ENCODE measurements at regions not wholly inside any gene's neighbourhood (a gene's known extent, or its start where the extent isn't known, plus 50 kb on each side); places are given as distances from the start of the nearest gene placed in this dataset.
"Not testable (repeated sequence)": the region's sequence is repeated elsewhere in the genome, so short reads cannot be mapped to it uniquely, and the experiment has no call there.

DNA sequence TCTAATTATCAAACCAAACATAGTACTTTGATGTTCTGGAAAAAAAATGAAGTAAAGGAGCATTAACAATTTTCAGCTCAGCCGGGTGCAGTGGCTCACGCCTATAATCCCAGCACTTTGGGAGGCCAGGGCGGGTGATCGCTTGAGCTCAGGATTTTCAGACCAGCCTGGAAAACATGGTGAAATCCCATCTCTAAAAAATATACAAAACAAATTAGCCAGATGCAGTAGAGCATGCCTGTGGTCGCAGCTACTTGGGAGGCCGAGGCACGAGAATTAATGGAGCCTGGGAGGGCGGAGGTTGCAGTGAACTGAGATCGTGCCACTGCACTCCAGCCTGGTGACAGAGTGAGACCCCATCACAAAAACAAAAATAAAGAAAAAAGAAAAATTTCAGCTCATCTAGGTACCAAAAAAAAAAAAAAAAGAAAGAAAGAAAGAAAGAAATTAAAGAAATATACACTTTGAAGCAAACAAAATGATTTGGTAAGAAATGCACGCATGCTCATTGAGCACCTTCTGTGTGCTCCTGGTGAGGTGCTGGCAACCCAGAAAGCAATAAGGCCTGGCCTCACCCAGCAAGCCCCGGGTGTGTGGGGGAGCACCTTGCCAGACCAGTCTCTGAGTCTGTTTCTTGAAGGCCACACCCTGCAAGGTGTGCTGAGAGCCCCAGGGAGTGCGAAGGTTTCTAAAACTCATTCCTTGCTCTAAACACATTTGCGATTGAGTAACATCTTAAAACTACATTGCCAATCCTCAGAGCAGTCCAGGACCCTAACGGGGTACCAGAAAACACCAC lies 133.5 kb downstream of the TFCP2L1 start:
- no peak for DNase-seq

DNA sequence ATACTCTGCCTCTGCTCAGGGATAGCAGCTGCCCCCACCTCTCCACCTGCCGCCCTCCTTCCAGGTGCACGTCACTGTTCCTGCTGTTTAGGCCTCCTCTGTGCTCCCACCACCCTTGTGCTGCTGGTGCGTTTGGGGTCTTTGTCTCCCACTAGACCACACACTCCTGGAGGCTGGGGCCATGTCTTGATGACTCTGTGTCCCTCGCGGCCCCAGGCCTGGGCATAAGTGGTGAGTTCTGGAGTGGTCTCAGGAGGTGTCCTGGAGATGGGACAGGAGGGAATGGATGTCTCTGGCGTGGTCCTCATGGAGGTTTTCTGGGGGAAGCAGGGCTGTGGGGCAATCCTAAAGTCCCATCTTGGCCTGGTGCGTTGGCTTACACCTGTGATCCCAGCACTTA lies 132.1 kb downstream of the TFCP2L1 start:
- no peak for DNase-seq

DNA sequence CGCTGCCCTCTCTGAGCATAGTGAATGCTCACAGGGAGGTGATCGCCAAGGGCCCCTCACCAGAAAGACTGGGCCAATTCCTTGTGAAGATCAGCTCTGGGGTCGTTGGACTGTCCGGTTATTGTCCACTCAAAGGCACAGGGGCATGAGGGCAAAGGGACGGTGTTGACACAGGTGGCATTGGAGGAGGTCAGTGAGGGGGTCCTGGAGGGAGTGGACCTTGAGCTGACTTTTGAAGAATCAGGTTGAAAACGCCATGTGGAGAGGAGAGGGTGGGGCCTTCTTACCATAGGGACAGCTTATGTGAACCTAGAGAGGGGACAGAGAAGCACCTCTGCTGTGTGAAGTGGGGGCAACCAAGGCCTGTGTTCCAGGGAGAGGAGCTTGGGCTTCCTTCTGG lies 131.5 kb downstream of the TFCP2L1 start:
- no peak for DNase-seq

DNA sequence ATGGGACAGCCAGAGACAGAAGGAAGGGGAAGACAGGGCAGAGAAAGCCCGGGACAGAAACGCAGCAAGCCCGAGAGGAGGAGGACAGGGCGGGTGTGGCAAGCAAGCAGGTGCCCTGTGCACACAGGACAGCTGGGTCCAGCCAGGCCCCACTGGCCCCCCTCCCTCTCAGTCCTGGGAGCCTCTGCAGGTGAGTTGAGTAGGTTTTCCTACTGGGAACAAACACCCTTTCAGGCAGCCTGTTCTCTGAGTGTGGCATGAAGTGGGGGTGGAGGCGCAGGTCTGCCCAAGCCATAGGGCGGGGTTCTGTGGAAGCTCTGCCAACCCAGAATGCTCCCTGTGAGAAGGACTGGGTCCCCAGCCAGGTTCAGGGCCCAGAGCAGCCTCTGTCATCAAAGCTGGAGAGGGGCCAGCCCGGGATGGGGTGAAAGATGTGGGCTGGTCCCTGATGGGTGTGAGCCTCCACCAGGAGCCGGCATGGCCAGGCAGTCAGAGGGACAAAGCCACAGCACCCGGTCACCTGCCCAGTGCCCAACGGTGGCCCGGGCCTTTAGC lies 129.4 kb downstream of the TFCP2L1 start:
- DNase-seq = no peak

DNA sequence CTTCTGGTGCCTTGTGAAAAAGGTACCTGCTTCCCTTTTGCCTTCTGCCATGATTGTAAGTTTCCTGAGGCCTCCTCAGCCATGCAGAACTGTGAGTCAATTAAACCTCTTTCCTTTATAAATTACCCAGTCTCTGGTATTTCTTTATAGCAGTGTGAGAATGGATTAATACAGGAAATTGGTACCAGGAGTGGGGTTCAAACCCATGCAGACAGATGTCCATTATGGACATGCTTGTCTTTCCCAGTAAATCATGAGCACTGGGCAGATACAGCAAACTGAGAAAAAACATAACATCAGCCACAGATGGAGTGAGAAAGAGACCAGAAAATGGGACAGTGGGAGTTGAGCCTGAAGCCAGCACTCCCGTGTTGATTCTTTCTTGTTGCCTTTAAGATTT lies 127.5 kb downstream of the TFCP2L1 start:
- DNase-seq = not testable (repeated sequence)

DNA sequence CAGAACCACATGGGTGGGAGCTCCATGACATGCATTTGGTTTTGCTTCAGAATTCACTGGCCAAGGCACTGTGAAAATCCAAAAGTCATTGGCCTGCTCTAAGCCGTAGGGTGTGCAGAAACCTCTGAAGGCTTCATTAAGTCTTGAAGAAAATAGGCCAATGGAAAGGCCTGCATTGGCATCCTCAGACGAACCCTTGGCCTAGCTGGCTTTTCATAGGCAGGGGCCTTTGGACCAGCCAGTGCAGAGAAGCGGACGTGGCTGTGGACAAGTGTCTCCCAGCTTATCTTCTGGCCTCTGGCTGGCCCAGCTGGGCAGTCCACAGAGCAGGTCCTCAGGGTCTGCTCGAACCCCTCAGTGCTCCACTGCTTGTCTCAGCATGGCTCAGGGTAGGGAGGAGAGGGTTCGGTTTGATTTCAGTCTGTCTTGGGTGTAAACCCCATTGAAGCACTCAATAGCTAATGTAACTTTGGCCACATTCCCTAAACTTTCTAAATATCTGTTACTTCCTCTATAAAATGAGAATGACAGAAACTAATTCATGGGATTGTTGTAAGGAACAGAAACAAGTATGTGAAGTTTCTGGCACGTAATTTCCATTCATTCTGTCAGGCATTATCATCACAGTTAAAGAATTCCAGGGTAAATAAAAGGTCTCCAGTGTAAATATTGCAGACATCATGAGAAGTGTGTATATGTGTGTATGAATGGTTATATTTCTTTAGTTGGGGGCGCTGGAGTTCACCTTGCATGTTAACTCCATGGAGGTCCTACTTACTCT lies 125.5 kb downstream of the TFCP2L1 start:
- DNase-seq = no peak

DNA sequence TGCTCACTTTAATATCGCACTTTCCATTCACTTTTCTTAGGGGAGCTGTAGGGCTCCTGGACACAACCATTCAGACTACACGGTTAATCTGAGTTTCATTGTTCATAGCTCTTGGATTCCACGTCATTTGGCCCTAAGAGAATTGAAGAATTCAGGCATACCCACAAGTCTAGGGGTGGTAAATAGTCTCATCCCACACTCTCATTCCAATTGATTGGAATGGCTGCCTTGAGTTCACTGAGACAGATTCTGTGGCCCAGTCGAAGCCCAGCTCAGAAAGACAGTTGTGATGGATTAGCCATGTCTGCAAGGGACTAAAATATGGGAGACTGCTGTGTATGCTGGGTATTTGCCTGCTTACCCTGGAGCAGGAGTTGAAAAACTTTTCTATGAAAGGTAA lies 124.6 kb downstream of the TFCP2L1 start:
- DNase-seq = no peak

DNA sequence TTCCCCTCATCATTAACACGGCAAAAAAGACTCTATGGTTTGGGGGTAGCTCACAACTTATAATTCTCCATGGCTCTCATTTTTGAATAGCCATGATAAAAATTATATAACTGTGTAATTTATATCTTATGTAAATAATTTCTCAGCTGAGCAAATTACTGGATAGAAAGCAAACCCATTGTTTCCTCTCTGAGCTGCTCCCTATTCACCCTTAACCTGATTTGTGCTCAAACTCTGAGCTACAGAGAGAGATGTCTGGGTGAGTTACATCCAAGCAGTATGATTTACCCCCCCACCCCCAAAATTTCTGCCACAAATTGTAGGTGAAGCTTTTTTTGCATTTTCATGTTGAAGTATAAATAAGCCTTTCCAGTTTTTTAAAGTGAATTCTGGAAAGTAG lies 123.7 kb downstream of the TFCP2L1 start:
- DNase-seq = no peak

DNA sequence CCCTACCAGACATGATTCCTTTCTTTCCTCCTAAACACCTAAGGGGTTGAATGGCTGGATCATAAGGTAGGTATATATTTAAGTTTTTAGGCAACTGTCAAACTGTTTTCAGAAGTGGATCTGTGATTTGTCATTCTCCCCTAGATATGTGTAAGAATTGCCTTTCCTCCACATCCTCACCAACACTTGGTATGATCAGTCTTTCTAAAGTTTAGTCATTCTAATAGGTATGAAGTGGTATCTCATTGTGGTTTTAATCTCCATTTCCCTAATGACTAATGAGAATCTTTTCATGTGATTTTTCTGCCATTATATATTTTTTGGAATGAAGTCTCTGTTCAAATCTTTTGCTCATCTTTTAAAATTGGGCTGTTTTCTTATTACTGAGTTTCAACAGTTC lies 122.1 kb downstream of the TFCP2L1 start:
- DNase-seq = no peak

DNA sequence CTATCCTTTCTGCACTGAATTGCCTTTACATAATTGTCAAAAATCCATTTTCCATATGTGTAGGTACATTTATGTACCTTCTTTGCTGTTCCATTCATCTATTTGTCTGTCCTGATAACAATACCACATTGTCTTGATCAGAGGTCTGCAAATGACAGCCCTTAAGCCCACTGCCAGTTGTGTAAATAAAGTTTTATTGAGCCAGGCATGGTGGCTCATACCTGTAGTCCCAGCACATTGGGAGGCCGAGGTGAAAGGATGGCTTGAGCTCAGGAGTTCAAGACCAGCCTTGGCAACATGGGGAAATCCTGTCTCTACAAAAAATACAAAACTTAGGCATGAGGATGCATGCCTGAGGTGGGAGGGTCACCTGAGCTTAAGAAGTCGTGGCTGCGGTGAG lies 121.0 kb downstream of the TFCP2L1 start:
- no peak for DNase-seq

DNA sequence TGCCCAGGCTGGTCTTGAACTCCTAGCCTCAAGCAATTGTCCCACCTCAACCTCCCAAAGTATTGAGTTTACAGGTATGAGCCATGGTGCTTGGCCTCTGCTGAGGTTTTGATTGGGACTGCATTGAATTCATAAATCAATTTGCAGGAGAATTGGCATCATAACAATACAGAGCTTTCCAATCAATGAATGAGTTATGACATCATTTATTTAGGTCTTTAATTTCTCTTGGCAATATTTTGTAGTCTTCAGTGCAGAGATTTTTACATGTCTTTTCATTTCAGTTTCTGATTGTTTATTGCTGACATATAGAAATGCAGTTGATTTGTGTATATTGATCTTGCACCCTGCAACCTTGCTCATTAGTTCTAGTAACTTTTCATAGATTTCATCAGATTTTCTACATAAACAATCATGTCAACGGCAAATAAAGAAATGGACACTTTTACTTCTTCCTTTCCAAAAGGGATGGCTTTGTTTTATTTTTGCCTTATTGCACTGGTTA lies 119.9 kb downstream of the TFCP2L1 start:
- DNase-seq = no peak

Measured in NCI-H1105 (cell line).